GM18526 (cell line): ENCODE measurements at regions not wholly inside any gene's neighbourhood (a gene's known extent, or its start where the extent isn't known, plus 50 kb on each side); places are given as distances from the start of the nearest gene placed in this dataset.

Experiments
- POLR2A ChIP-seq: IDR thresholded peaks from 3 replicates; pipeline ENCODE4 v1.6.1; 2011; ENCODE audit not compliant: insufficient read length; ENCODE audit errors: extremely low read depth

- no peak for TF ChIP-seq POLR2A
Measured at GRCh38 chr14:22268875-22269274, 320.1 kb downstream of the DAD1 start.

GRCh38 chr14:22266683-22267082 lies 322.3 kb downstream of the DAD1 start:
- no peak for TF ChIP-seq POLR2A

- TF ChIP-seq POLR2A, result no peak
Measured at GRCh38 chr14:22266142-22266442, 322.9 kb downstream of the DAD1 start.

DNA sequence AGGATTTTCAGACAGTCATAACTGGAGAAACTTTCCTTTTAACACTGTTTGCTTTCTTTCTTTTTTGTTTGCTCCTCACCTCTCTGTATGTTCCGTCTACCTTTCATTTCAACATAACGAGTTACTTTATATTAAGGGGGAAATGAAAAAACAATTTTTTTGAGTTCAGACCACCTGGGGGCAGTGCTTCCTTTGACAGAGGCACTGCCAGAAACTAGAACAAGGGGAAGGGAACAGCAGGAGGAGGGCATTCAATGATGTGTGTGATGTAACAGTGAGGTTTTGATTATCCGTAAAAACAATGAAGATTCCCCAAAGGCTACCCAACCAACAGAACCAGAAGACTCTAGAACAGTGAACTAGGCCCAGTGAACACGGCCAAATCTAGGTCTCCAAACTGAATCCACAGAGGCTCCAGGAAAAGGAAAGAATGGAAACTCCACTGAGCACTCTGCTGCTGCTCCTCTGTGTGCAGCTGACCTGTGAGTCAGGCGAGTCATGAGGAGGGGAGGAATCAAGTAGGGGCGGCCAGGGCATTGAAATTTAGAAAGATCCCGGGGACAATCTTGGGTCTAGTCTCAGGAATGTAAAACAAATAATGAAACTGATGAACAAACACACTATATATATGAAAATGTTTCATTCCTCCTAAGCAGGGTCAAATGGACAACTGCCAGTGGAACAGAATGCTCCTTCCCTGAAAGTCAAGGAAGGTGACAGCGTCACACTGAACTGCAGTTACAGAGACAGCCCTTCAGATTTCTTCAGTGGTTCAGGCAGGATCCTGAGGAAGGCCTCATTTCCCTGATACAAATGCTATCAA lies 323.5 kb downstream of the DAD1 start:
- TF ChIP-seq POLR2A, result no peak

DNA sequence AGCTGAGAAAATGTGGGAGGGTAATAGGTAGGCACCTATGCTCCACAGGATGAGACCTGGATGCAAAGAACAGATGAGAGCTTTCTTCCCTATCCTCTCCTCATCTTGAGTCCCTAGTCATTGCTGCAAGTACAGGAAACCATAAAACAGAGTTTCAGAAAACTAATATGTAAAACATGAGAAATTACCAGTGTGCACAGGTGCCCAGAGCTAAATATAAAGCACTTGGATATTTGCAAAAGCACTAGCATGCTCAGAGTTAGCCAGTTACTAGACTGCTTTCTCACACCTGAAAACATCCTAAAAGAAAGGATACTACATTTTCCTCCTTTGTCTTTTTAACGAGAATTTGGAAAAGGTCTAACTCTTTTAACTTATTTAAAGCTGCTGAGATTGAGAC lies 324.3 kb downstream of the DAD1 start:
- TF ChIP-seq POLR2A, result no peak

GRCh38 chr14:22263961-22264360 lies 325.1 kb downstream of the DAD1 start:
- no peak for TF ChIP-seq POLR2A

DNA sequence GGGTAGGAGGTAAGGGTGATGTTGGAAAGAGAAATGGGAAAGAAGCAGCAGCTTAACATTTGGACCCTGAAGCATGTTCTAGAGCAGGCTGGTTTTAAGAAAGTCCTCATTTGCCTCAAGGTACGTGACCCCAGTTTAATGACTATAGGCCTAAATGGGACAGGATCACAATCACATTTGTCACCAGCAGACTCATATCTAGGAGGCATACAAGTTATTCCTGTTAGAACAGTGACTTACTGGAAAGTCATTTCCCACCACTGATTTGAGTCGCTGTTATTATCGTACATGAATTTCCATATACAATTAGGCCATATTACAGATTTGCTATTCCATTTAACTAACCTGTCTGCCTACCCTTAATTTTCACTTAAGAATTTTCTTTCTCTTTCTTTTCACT lies 326.1 kb downstream of the DAD1 start:
- no peak for TF ChIP-seq POLR2A

DNA sequence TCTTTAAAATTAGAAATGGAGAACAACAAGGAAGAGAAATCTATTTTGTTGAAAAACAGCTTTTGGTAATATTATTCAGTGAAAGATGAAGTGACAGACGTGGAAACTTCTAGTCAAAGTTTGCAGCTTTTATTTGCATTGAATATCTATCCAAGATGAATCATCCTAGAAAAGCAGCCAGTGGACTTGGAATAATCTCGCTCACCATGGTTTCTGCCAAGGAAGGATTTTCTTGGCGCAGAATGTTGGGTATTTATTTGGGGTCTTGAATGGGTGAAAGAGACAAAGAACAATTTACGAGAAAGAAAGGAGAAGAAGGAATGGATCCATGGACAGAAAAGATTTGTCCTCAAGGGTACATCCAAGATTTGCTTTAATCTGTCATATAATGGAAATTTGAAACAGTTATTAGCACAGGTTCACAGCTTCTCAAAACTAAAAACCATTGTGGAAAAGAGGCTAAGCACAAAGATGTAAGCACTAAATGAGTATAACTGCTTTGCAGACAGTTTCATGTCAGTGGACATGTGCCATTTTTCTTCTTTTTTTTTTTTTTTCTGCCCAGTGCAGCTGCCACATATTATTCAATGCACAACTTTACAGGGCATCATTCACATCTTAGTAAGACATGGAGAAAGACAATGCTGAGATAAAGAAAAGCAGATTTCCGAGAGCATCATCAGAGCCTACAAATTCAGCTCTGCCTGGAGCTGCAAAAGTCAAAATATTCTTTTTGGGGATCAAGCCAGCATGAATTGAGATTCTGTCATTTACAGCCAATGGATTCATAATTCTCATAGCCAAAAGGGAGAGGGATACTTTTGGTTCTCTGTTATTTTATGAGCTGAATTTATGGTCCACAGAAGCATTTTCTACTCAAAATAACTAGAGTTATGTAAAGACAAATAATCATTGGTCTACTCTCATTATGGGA lies 333.7 kb downstream of the DAD1 start:
- no peak for TF ChIP-seq POLR2A

GRCh38 chr14:22252686-22253085 lies 336.3 kb downstream of the DAD1 start:
- no peak for TF ChIP-seq POLR2A

- no peak for TF ChIP-seq POLR2A
Measured at GRCh38 chr14:22251090-22251489, 337.9 kb downstream of the DAD1 start.

DNA sequence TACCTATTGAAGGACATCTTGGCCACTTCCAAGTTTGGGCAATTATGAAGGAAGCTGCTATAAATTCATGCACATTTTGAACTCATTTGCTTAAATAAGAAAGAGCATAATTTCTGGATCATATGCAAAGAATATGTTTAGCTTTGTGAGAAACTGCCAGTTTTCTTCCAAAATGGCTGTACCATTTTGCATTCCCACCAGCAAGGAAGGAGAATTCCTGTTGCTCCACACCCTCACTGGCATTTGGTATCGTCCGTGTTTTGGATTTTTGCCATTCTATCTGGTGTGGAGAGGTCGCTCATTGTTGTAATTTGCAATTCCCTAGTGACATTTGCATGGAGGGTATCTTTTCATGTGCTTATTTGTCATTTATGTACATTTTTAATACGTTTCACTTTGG lies 339.3 kb downstream of the DAD1 start:
- no peak for TF ChIP-seq POLR2A

DNA sequence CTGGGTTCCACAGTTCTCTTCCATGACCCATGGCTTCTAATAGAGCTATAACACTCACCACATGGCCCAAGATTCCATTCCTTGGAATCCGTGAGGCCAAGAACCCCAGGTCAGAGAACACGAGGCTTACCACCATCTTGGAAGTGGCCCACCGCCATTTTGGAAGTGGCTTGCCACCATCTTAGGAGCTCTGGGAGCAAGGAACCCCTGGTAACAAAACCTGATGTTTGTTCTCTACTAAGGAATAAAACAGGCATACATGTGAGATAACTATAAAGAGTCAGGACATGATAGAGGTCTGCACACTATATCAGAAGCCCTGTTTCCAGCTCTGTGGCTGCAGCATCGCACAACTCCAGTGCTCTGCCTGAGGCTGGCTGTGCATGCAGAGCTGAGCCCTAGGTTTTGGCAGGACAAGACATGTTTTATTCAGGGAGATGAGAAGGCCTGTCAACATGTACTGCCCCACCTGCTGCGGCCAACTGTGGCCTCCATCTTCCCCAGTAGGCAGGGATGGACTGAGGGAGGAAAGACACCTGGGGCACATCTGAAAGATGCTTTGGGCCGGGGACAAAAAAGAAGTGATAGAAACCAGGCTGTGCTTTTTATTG lies 344.9 kb downstream of the DAD1 start:
- TF ChIP-seq POLR2A, result no peak

DNA sequence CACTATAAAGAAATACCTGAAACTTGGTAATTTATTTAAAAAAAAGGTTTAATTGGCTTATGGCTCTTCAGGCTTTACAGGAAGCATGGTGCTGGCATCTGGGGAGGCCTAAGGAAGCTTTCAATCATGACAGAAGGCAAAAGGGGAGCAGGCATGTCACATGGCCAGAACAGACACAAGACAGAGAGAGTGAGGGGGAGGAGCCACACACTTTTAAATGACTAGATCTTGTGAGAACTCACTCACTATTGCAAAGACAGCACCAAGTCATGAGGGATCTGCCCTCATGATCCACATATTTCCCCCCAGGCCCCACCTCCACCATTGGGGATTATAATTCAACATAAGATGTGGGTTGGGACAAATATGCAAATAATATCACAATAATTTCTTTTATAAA lies 355.6 kb downstream of the DAD1 start:
- TF ChIP-seq POLR2A, result no peak

DNA sequence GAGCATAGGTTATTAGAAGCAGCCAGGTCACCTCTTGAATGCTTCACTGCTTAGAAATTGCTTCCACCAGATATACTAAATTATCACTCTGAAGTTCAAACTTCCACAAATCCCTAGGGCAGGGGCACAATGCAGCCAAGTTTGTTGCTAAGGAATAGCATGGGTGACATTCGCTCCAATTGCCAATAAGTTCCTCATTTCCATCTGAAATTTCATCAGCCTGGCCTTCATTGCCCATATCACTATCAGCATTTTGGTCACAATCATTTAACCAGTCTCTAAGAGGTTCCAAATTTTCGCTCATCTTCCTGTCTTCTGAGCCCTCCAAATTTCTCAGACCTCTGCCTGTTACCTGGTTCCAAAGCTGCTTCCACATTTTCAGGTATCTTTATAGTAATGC lies 356.1 kb downstream of the DAD1 start:
- TF ChIP-seq POLR2A, result no peak

DNA sequence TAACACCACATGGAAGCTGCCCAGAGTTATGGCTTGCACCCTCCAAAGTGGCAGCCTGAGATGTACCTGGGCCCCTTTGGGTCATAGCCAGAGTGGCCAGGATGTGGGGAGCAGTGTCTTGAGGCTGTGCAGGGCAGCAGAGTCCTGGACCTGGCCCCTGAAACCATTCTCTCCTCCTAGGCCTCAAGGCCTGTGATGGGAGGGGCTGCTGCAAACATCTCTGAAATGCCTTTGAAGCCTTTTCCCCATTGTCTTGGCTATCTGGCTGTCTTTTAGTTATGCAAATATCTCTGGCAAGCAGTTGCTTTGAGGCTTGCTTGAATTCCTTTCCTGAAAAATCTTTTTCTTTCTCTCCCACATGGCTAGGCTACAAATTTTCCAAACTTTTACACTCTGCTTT lies 356.5 kb downstream of the DAD1 start:
- no peak for TF ChIP-seq POLR2A

DNA sequence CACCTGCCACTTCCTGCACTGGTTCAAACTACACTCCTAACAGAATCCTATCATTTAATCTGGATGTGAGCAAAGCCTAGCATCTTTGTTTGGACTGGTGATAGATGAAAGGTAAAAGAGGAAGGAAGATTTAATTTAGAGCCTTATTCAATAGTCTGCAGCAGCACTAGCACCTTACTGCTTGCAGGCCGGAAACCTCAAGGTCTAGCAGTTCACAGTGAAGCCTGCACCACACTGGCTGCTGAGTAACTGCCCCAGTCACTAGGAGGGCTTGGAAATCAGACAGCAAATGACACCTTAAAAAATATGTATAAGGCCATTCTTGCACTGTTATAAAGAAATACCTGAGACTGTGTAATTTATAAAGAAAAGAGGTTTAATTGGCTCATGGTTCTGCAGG lies 358.0 kb downstream of the DAD1 start:
- TF ChIP-seq POLR2A, result no peak
